GM18867 (cell line): ENCODE measurements at regions not wholly inside any gene's neighbourhood (a gene's known extent, or its start where the extent isn't known, plus 50 kb on each side); places are given as distances from the start of the nearest gene placed in this dataset.
"Not testable (repeated sequence)": the region's sequence is repeated elsewhere in the genome, so short reads cannot be mapped to it uniquely, and the experiment has no call there.

Source experiments
- ATAC-seq: cut with Tn5 transposase; IDR thresholded peaks from one replicate; pipeline ENCODE4 v1.9.1; 2021; ENCODE audit warnings: mild to moderate bottlenecking, moderate library complexity; ENCODE audit not compliant: unreplicated experiment

- no peak for ATAC-seq
Measured at GRCh38 chr14:41120402-41120801, 486.3 kb upstream of the LRFN5 start.

- no peak for ATAC-seq
Measured at GRCh38 chr14:41096131-41096530, 510.5 kb upstream of the LRFN5 start.

GRCh38 chr14:41087056-41087455, 519.6 kb upstream of the LRFN5 start:
- ATAC-seq, result no peak

GRCh38 chr14:41073544-41073943, 533.1 kb upstream of the LRFN5 start:
- ATAC-seq, result no peak

- no peak for ATAC-seq
Measured at GRCh38 chr14:41072776-41073175, 533.9 kb upstream of the LRFN5 start.

GRCh38 chr14:41071351-41071750, 535.3 kb upstream of the LRFN5 start:
- no peak for ATAC-seq

- ATAC-seq, result no peak
Measured at GRCh38 chr14:41062826-41063225, 543.9 kb upstream of the LRFN5 start.

- no peak for ATAC-seq
Measured at GRCh38 chr14:41055589-41055988, 551.1 kb upstream of the LRFN5 start.

- ATAC-seq, result no peak
Measured at GRCh38 chr14:41051801-41052200, 554.9 kb upstream of the LRFN5 start.

- no peak for ATAC-seq
Measured at GRCh38 chr14:41047763-41048162, 558.9 kb upstream of the LRFN5 start.

GRCh38 chr14:41037388-41037787, 569.3 kb upstream of the LRFN5 start:
- no peak for ATAC-seq

GRCh38 chr14:41034969-41035368, 571.7 kb upstream of the LRFN5 start:
- ATAC-seq, result no peak

- no peak for ATAC-seq
Measured at GRCh38 chr14:41022932-41023331, 583.7 kb upstream of the LRFN5 start.

GRCh38 chr14:41016213-41016612, 590.5 kb upstream of the LRFN5 start:
- no peak for ATAC-seq

- ATAC-seq, result no peak
Measured at GRCh38 chr14:41000350-41000749, 606.3 kb upstream of the LRFN5 start.

GRCh38 chr14:40989260-40989659, 617.4 kb upstream of the LRFN5 start:
- no peak for ATAC-seq

GRCh38 chr14:40987481-40987880, 619.2 kb upstream of the LRFN5 start:
- ATAC-seq, result no peak

- no peak for ATAC-seq
Measured at GRCh38 chr14:40986655-40987054, 620.0 kb upstream of the LRFN5 start.

GRCh38 chr14:40985584-40985983, 621.1 kb upstream of the LRFN5 start:
- ATAC-seq, result no peak

GRCh38 chr14:40983604-40984003, 623.1 kb upstream of the LRFN5 start:
- ATAC-seq, result no peak

GRCh38 chr14:40981247-40981646, 625.4 kb upstream of the LRFN5 start:
- no peak for ATAC-seq

- not testable (repeated sequence) for ATAC-seq
Measured at GRCh38 chr14:40960257-40960656, 646.4 kb upstream of the LRFN5 start.

GRCh38 chr14:40955131-40955505, 651.6 kb upstream of the LRFN5 start:
- ATAC-seq, result no peak
